ENCODE measurements at regions not wholly inside any gene's neighbourhood (a gene's known extent, or its start where the extent isn't known, plus 50 kb on each side); places are given as distances from the start of the nearest gene placed in this dataset.
"Not testable (repeated sequence)": the region's sequence is repeated elsewhere in the genome, so short reads cannot be mapped to it uniquely, and the experiment has no call there.

DNA sequence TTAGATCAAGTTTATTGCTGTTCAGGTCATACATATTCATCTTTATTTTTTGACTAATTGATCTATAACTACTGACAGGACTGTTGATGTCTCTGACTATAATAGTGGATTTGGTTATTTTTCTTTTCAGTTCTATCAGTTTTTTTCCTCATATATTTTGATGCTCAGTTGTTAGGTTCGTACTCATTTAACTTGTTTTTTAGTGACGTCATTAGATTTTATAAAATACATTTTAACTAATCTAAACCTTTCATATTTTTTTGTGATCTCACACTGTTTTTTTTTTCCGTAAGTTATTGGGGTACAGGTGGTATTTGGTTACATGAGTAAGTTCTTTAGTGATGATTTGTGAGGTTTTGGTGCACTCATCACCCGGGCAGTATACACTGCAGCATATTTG lies 841.2 kb upstream of the FBXO33 start:
- no peak for DNase-seq (ENCODE audit: low read depth in 2 of 2)

DNA sequence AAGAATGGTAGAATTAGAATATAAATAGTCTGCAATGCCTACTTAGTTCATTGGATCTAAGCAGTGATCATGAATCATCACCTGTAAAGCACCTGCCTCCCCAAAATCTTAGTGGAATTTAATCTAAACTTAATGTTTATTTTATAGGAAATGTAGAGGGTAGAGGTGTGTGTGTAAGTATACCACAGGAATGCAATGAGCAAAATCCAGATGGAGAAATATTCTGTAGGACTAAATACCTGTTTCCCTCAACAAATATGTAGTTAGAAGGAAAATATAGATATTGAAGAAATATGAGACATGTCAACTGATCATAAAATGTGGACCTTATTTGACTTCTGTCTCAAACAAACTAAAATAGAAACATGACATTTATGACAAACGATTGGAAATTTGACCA lies 839.2 kb upstream of the FBXO33 start:
- DNase-seq (ENCODE audit: low read depth in 2 of 2), result no peak

DNA sequence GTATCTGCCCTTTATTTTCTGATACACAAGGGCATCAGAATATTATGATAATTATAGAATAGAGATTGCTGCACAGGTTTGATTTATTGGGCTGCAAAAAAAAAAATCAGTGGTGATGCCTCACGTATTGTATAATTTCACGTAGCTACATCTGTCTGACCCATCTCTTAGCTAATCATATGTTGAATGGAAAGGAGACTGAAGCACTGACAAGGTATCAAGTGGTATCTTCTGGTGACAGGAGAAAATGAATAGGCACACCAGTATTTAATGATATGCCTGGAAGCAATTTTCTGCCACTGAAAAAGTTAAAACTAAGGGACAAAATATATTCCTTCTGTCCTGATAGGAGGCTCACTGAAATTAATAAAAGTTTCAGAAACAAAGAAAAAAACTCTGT lies 837.2 kb upstream of the FBXO33 start:
- DNase-seq (ENCODE audit: low read depth in 2 of 2), result no peak

DNA sequence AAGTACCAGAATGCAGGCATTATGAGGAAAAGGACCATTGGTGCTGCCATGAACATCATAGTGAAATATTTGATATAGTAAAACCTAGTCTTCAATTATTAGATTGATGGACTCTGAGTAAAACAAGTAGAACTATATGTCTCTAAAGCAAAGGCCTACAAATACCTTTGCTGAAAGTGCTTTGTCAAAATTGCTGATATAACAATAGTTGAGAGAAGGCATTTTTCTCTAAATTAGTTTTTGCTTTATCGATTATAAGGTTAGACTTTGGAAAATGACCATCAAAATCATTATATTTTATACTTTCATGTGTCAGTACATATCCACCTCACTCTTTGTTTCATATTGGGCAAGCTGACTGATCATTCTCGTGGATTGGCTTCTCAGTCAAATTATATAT lies 836.0 kb upstream of the FBXO33 start:
- no peak for DNase-seq (ENCODE audit: low read depth in 2 of 2)

DNA sequence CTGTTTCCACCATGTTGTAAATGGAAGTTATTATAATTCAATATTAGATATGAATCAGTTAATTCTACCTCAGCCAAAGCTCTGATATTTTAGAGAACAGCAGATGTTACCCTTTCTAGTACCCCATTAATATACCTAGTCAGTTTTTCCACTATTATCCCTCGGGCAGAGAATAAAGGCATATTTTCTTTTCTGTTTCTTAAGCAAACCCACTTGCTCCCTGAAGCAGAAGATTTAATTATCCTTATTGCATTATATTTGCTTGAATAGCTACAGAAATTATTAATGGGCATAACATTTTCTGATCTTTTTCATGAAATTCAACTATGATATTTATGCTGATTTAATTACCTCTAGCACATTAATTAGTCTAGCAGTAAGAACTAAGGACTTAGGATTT lies 832.9 kb upstream of the FBXO33 start:
- no peak for DNase-seq (ENCODE audit: low read depth in 2 of 2)

DNA sequence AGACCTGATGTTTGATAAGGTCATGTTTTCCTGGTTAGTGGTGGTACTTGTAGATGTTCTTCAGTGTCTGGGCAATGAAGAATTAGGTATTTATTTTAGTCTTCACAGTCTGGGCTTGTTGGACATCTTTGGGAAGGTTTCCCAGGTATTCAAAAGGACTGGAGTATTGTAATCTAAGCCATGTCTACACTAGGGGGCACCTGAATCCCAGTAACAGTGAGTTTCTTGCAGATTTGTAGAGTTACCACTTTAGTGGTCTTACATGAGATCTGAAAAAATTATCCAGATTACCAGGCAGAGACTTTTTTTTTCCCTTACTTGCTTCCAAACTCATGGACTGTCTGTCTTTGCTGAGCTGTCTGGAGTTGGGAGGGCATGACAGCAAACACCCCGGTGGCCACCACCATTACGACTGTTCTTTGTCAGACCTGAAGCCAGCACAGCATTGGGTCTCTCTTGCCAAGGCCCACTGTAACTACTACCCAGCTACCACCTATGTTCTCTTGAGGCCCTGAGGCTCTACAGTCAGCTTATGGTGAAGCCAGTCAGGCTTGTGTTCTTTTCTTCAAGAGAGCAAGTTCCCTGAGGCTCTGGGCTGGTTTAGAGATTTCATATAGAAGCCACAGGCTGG lies 820.7 kb upstream of the FBXO33 start:
- DNase-seq (ENCODE audit: low read depth in 2 of 2), result no peak

DNA sequence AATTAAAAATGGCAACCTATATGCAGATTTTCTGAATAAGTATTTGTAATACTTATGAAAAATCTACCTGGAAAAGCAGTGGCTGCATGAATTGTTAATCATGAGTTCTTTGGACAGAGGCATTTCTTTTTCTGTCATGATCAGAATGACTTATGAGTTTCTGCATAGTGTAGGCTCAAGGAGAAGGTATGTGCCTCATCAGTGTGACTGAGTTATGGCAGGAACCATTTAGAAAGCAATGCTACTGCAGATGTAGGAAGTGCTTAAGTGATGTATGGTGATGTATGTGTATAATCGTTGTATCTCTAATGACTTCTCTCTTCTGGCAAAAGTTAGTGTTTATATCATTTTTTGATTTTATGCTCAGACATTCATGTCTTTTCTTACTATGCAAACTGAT lies 816.4 kb upstream of the FBXO33 start:
- no peak for DNase-seq (ENCODE audit: low read depth in 2 of 2)

DNA sequence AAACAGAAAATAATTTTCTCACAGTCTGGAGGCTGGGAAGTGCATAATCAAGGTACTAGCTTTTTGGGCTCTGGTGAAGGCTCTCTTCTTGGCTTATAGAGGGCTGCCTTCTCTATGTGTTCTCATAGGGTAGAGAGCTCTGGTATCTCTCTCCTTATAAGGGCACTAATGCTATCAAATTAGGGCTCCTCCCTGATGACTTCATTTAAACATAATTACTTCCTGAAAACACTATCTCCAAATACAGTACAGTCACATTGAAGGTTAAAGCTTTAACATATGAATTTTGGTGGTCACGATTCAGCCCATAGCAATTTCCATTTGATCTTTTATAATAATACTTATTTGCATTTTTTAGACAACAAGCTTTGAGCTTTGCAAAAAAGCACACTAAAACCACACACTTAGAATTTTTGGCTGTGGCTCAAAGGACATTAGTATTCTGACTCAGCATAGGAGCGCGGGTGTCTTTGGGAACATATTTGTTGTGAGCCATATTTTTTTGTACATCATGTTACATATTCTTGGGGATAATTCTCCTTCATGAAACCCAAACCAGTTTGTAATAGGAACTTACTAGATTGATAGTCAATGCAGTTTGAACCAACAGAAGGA lies 808.1 kb upstream of the FBXO33 start:
- no peak for DNase-seq (ENCODE audit: low read depth in 2 of 2)

DNA sequence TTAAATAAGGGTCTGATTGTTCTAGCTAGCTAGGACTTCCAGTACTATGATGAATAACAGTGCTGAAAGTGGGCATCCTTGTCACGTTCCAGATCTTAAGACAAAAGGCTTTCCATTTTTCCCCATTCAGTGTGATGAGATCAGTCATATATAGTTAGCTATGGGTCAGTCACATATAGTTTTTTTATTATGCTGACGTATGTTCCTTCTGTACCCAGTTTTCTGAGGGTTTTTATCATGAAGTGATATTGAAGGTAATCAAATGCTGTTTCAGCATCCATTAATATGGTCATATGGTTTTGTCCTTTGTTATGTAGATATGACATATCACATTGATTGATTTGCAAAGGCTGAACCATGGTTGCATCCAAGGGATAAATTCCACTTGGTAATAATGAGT lies 800.1 kb upstream of the FBXO33 start:
- DNase-seq (ENCODE audit: low read depth in 2 of 2), result no peak

DNA sequence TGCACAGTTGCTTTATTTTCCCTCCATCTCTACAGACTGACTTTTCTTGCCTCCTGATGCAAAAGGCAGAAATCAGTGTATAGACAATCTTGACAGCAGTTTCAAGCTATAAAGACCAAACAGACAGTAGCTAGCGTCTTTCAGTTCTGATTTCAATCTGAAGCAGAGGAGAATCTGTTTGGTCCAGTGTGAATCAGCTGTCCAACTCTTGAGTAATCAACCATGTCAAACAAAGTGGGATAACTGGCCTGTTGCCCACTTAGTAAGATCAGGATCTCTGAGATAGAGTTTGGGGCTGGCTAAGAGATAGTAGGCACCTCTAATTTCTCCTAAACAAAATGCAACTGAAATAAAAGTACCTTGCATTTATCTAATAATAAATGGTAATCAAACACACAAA lies 797.4 kb upstream of the FBXO33 start:
- DNase-seq (ENCODE audit: low read depth in 2 of 2), result no peak

DNA sequence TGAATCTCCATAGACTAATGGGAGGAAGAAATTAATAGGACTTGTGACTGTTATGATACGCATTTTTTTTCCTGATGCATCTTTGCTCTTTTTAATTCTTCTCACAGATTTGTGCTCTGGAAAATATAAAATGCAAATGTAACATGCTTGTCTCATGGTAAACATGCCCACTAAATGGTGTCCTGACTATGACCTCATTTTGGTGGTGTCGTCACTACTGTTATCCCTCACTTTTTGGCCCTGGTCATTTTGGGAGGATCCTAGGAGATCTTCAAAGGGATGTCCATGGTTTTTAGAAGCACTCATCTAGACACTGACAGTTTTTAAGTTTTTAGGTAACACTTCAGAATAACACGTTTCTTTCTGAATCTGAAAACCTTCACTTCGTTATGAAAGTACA lies 790.8 kb upstream of the FBXO33 start:
- DNase-seq (ENCODE audit: low read depth in 2 of 2), result no peak

DNA sequence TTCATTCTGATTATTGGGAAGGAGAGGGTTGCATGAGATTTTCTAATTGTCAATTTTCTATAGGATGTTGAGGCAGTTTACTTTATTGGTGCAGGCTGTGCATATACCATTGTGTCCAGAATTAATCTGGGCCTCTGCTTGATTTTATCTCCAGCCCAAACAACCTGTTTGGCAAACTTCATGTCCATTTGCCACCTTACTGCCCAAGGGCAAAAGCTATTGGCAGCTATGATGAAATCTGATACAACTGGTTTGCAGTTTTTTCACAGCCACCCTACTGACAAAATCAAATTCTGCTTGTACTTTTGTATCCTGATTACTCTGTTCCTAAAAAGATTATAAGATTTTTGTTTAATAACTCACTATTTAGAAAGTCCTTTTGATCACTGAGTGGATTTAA lies 789.2 kb upstream of the FBXO33 start:
- DNase-seq (ENCODE audit: low read depth in 2 of 2), result no peak

DNA sequence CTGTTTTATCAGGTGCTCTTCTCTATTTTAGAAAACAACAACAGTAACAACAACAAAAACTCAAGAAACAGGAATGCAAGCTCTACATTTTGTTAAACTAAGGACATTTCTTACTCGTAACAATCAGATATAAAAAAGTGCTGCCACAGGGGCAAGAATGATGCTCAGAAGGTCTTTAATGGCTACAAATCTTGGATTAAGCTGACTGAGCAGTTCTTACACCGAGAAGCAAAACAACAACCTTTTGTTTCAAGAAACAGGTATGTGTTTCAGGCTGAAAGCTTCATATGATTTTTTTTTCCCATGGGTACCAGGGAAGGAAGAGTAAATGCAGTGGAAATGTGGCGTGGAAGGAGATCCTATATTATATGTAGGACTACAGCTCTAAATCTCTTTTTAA lies 786.8 kb upstream of the FBXO33 start:
- no peak for DNase-seq (ENCODE audit: low read depth in 2 of 2)

DNA sequence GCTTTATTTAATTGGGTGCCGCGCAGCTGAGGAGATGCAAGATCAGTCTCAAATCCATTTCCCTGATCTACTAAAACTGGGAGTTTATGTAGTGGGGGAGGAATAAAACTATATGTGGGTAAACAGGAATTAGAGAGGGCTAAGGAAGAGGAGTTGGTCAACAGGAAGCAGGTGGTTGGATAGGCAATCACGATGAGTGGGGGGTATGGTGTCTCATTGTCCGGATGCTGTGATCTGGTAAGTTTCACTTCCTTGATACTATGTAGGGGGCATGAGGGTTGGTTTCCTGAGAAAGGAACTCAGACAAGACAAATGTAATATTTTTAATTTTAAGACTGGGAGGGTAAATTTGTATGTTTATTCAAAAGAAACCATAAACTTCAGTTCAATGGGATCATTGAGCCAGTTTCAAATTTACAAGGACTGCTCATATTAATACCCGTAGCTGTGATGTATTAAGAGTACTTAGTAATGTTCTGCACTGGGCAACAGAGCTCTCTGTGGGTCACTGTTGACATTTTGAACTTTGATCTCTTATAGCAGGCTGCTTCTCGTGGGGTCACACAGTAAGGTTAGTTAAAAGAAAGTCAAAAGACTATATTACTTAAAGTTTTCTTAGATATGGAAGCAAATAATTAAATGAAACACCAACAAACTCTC lies 786.2 kb upstream of the FBXO33 start:
- DNase-seq (ENCODE audit: low read depth in 2 of 2), result no peak

DNA sequence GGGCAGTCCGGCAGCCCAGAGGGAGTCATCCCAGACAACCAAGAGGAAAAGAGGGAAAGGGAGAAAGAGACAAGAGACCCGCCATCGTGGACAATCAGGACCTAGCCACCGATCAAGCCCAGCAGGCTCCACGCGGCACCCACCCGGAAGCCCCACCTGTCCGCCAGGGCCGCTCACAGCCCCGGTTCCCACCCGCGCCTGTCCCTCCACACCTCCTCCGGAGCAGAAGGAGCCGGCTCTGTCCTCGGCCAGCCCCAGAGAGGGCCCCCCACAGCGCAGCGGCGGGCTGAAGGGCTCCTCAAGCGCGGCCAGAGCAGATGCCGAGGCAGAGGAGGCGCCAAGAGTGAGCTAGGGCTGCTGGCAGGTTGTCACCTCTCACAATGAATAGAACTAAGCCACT lies 784.7 kb upstream of the FBXO33 start:
- no peak for DNase-seq (ENCODE audit: low read depth in 2 of 2)

DNA sequence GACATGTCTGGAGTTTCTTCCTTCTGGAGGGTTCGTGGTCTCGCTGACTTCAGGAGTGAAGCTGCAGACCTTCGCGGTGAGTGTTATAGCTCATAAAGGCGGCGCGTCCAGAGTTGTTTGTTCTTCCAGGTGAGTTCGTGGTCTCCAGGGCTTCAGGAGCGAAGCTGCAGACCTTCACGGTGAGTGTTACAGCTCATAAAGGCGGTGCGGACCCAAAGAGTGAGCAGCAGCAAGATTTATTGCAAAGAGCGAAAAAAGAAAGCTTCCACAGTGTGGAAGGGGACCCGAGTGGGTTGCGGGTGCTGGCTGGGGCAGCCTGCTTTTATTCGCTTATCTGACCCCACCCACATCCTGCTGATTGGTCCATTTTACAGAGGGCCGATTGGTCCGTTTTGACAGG lies 784.2 kb upstream of the FBXO33 start:
- DNase-seq (ENCODE audit: low read depth in 2 of 2), result not testable (repeated sequence)

DNA sequence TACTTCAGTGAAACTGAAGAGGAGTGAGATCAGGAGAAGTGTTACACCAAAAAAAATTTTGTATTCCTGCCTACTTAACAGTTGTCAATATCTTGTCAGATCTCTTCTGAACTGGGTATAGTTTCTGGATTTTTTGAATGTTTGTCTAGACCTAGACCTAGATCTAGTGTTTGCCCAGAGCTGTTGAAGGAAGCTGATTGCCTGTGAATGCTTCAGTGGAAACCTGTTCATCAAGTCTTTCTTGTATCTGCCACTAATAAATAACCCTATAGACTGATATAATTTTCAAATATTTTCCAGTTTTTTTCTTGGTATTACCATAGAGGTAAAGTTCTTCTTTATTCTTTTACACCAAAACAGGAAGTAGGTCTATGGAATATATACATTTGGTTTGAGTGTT lies 781.5 kb upstream of the FBXO33 start:
- DNase-seq (ENCODE audit: low read depth in 2 of 2), result no peak

DNA sequence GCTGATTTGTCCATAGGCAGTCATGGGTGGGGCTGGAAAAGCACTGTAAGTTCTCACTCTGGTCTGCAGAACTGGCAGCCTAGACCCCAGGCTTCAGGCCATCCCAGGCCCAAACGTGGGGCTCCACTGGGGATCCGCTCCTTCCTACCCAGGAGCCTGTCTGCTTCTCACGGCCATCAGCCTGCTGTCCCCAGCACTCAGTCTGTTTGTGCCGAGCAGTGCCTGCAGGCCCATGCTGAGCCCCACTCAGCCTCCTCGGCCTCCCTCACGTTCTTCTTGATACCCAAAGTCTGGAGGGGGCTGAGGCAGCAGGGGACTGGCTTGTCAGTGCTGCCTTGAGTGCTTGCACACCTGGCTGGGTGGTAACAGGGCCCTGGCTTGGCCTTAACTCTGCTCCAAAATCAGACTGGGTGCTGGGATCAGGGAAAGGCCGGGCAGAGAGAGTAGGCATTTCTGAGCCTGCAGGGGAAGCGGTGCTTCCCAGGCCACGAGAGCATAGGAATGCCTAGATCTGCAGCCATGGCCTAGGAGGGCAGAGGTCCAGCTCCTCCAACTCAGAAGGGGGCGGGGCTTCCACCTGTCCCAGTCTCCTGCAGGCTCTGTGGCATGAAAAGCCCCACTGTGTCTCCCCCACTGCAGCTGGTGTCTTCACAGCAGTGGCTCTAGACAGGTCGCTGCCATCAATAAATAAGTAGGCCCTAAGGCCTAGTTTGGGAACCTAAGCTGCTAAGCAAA lies 772.4 kb upstream of the FBXO33 start:
- no peak for DNase-seq (ENCODE audit: low read depth in 2 of 2)

DNA sequence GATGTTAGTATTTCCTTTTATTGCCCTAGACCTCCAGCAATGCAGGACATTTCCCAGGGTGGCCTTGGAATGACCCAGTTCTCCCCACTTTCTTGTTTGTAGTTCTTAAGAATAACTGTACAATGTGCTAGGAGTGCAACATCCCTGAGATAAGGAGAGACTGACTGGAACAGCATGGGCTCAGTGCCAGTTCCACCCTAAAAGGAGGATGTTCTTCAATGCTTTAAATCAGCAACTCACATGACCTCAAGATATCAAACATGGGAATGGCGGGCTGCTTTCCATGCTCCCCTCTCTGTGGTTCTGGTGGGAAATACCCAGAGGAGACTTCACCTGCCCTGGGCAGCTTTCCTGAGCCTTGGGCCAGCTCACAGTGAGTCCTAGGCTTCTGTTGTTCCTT lies 766.9 kb upstream of the FBXO33 start:
- no peak for DNase-seq (ENCODE audit: low read depth in 2 of 2)

DNA sequence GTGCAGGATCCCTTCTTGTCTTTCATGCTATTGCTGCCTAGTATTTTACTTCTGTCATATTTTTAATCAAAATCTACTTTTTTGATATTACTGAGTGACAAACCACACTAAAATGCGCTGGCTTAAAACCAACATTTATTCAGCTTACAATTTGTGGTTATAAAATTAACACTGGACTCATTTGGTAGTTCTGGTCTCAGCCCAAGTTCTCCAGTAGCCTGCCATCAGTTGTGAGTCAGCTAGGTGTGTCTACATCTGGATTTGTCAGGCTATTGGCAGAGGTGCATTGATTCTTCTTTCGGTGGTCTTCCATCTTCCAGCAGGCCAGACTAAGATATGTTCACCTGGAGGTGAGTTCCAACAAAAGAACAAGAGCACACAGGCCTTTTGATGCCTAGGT lies 765.1 kb upstream of the FBXO33 start:
- no peak for DNase-seq (ENCODE audit: low read depth in 2 of 2)

DNA sequence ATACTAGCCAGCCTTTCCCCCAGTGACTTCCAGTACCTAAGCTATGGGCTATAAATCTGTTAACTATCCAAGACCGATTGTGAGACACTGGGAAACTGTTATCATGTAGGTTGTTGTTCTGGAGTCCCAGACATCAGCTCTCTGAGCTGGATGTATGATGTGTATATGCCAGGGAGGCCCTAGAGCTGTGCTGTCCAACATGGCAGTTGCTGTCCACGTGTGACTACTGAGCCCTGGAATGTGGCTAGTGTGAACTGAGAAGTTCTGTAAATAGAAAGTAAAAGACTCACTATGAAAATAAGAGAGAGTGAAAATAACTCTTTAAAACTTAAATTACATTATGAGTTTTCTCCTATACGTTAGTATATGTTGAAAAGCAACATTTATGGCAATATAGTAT lies 755.8 kb upstream of the FBXO33 start:
- no peak for DNase-seq (ENCODE audit: low read depth in 2 of 2)

DNA sequence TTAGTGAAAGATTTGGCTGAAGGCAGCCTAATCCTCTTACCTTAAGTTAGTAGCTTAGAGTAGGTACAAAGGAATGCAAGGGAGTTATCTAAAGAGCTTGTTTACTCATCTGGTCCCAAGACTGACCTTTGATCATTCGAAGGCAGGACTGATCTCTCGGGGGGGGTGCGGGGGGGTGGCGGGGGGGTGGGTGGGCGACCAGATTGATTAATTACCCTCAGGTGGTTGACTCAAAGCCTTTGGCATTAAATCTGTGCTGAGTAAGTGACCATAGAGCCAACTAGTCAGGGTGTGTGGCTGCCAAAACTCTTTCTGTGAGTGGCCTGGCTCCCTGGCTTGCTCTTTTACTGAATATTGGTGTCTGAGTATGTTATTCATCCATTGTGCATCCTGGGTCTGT lies 731.9 kb upstream of the FBXO33 start:
- no peak for DNase-seq (ENCODE audit: low read depth in 2 of 2)

DNA sequence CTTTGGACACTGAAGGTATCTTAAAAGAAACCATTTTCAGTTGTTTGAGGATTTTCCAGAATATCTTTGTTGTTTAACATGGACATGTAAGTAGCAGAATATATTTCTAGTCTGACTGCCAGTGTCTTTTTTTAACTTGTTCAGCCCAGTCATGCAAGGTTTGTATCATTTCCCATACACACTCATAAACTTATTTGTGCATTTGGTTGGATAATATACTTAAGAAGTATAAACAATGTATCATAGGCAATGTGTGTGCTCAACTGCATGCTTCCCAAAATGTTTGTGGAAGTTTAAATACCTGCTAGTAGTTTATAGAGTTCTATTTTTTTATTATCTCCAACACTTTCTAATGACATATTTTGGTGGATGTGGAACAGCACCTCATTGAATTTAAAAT lies 707.4 kb upstream of the FBXO33 start:
- no peak for DNase-seq (ENCODE audit: low read depth in 2 of 2)
